ENCODE measurements at regions not wholly inside any gene's neighbourhood (a gene's known extent, or its start where the extent isn't known, plus 50 kb on each side); places are given as distances from the start of the nearest gene placed in this dataset.

DNA sequence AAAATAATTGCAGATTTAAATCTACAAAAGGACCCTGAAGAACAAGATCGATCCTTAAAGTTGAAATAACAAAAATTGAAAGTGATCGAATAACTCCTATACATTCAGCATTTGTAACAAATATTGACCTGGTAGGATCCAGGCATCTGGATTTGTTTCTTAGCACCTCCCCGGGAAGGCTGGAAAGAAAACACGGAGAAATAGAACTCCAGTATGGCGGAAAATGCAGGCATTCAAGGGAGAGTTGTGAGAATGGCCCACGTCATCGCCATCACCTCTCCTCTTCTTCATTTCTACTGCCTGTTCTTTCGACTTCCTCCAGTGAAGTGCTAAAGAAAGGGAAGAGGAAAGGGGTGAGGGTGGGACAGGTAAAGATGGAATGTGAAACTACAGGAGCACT, 242.3 kb upstream of the TFAP2D start:
- H3K27me3 ChIP-seq (ENCODE audit: control insufficient read depth, insufficient read depth, low read length): no peaks in the 10 kb centered on the region

DNA sequence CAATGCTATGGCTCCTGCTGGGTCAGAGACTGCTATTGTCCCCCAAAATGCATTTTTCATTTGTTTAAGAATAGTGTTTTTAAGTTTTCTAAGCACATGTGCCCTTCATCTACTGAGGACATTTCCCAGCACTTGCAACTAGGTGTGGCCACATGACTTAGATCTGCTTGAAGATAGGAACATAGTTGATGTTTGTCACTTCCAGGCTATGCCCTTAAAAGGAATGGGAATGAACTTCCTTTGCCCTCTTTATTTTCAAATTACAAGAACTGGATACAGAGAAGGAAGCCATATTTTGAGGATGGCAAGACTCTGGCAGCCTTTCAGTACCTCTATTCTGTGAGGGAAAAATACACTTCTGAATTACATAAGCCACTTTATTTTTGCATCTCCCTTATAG, 203.0 kb upstream of the TFAP2D start:
- Histone ChIP-seq H3K9me3 (replicated peaks; ENCODE audit: low read length) (no peaks in the 10 kb centered on the region), H3K4me1 (ENCODE audit: control insufficient read depth, insufficient read depth, low read length) (no peaks in the 10 kb centered on the region), H3K4me3 (ENCODE audit: low read length) (no peak overlapping the region), H3K27me3 (ENCODE audit: control insufficient read depth, insufficient read depth, low read length) (no peaks in the 10 kb centered on the region), H3K36me3 (ENCODE audit: insufficient read depth, low read length) (no peaks in the 10 kb centered on the region), H3K9ac (ENCODE audit: low read depth, low read length) (no peak overlapping the region), H3K4me2 (ENCODE audit: low read length) (no peak overlapping the region)

More for the DNA sequence above, 242.3 kb upstream of the TFAP2D start:
- no peak overlapping the region for H3K4me2 ChIP-seq (ENCODE audit: low read length)
- H3K36me3 ChIP-seq (ENCODE audit: insufficient read depth, low read length): no peaks in the 10 kb centered on the region
- peaks cover 5% of the 10 kb centered on the region for H3K9me3 ChIP-seq (replicated peaks; ENCODE audit: low read length)
- H3K4me3 ChIP-seq (ENCODE audit: low read length): no peak overlapping the region
- H3K9ac ChIP-seq (ENCODE audit: low read depth, low read length): no peak overlapping the region
- H3K4me1 ChIP-seq (ENCODE audit: control insufficient read depth, insufficient read depth, low read length): no peaks in the 10 kb centered on the region

DNA sequence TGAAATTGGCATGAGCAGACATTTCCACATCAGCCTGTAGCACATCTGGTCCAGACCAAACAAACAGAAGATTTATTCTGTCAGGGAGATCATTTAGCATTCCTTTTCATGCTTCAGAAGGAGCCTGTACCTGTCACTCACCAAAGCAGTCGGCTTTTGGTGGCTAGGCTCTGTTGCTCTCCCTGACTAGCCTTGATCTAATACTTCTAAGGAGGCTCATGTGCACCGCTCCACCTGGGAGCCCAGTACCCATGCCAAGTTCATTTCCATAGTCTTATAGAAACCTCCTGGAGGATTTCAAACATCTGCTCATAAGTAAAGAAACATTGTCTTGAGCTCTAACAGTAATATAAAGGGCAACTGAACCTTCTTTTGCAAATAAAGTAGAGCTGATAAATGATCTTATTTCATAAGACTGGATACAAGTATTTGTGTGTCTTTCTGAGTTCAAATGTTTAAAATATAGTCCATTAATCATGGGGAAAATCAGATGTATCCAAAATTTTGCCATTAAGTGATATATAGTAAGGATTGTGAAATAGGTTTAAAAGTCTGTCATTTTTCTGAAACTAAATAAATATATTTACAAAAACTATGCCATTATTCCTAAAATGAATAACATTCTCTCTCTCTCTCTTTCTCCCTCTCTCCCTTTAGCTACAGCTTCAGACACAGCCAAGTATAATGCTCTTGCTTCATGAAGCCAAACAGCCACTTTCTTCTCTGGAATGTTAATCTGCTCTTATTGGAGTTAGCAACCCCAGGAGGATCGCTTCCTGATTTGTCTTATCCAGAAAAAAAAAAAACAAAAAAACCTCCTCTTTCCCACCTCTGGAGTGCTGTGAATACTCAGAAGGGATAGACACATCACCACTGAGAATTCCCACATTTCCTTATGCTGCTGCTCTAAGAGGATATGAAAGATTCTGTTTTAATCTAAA, 192.7 kb upstream of the TFAP2D start:
- no peaks in the 10 kb centered on the region for H3K9me3 ChIP-seq (replicated peaks; ENCODE audit: low read length)
- H3K4me1 ChIP-seq (ENCODE audit: control insufficient read depth, insufficient read depth, low read length): no peaks in the 10 kb centered on the region
- no peak overlapping the region for H3K4me2 ChIP-seq (ENCODE audit: low read length)
- H3K4me3 ChIP-seq (ENCODE audit: low read length): no peak overlapping the region
- H3K36me3 ChIP-seq (ENCODE audit: insufficient read depth, low read length): no peaks in the 10 kb centered on the region
- no peaks in the 10 kb centered on the region for H3K27me3 ChIP-seq (ENCODE audit: control insufficient read depth, insufficient read depth, low read length)
- H3K9ac ChIP-seq (ENCODE audit: low read depth, low read length): no peak overlapping the region

DNA sequence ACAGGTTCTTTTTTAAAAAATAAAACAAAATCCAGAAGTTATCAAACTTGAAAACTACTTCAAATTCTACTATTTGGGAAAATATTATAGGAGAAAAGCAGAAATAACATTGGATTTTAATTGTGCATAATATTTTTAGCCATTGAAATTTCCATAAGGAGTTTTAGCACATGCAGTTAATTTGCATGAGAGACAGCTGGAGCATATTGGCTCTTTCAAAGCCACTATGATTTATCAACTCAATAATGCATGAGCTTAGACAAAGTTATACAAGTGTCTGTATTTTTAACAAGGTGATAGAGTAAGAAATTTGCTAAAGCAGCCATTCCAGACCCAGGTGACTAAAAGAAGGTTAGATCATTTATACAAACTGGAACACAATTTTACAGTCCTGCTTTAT, 189.0 kb upstream of the TFAP2D start:
- Histone ChIP-seq H3K4me1 (ENCODE audit: control insufficient read depth, insufficient read depth, low read length) (no peaks in the 10 kb centered on the region), H3K27me3 (ENCODE audit: control insufficient read depth, insufficient read depth, low read length) (no peaks in the 10 kb centered on the region), H3K36me3 (ENCODE audit: insufficient read depth, low read length) (no peaks in the 10 kb centered on the region), H3K9ac (ENCODE audit: low read depth, low read length) (no peak overlapping the region), H3K9me3 (replicated peaks; ENCODE audit: low read length) (no peaks in the 10 kb centered on the region), H3K4me2 (ENCODE audit: low read length) (no peak overlapping the region), H3K4me3 (ENCODE audit: low read length) (no peak overlapping the region)

DNA sequence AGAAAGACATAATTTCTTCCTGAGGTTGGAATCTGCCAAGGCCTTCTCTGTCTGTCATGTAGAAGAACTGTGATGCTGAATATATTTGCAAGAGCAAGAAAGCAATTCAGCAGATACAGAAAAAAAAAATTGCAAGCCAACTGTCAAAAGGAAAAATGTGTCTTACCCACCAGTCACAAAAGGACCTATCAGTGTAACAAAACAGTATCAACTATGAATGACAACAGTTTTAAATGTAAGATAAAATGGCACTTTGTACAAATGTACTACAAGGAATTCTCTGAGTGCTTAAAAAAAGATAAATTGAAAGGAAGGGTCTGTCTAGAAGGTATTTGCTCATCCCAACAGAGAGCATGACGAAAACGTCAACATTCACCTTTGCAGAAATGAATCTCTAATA, 185.3 kb upstream of the TFAP2D start:
- no peak overlapping the region for H3K4me2 ChIP-seq (ENCODE audit: low read length)
- H3K4me1 ChIP-seq (ENCODE audit: control insufficient read depth, insufficient read depth, low read length): no peaks in the 10 kb centered on the region
- no peaks in the 10 kb centered on the region for H3K27me3 ChIP-seq (ENCODE audit: control insufficient read depth, insufficient read depth, low read length)
- H3K9ac ChIP-seq (ENCODE audit: low read depth, low read length): no peak overlapping the region
- H3K4me3 ChIP-seq (ENCODE audit: low read length): no peak overlapping the region
- no peaks in the 10 kb centered on the region for H3K36me3 ChIP-seq (ENCODE audit: insufficient read depth, low read length)
- no peaks in the 10 kb centered on the region for H3K9me3 ChIP-seq (replicated peaks; ENCODE audit: low read length)

DNA sequence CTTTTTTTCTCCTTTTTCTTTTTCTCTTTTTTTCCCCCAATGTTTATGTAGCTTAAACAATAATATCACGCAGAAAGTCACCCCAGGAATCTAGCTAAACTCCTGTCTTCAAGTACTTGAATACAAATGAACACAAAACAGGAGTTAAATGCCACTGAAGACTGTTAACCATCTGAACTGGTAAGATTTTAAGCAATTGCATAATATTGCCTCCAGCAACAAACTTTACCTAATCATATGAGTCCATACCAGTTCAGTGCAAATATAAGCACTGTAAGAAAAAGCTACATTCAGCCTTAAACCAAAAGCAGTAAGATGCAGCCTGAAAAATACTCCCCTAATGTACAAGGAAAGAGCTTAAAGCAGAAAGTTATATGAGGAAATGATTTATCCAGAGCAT, 173.9 kb upstream of the TFAP2D start:
- Histone ChIP-seq H3K36me3 (ENCODE audit: insufficient read depth, low read length) (no peaks in the 10 kb centered on the region), H3K9ac (ENCODE audit: low read depth, low read length) (no peak overlapping the region), H3K27me3 (ENCODE audit: control insufficient read depth, insufficient read depth, low read length) (no peaks in the 10 kb centered on the region), H3K4me1 (ENCODE audit: control insufficient read depth, insufficient read depth, low read length) (no peaks in the 10 kb centered on the region), H3K4me3 (ENCODE audit: low read length) (no peak overlapping the region), H3K4me2 (ENCODE audit: low read length) (no peak overlapping the region), H3K9me3 (replicated peaks; ENCODE audit: low read length) (no peaks in the 10 kb centered on the region)

DNA sequence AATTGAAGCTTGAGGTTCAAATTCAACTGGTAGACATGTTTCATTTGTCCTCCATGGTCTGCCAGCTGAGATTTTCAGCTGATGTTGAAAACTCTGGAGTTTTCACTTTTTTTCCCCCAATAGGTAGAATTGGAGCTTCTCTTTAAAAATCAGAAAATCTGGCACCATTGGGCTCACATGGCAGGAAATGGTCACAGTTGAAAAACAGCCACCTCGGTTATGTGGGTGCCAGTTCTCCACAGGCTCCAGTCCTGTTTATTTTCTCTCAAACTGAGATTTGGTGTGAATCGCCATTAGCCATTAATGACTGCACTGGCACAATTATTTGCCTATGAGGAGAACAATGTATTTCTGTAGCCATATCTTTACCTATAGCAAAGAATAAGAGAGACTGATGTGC, 171.4 kb upstream of the TFAP2D start:
- no peaks in the 10 kb centered on the region for H3K36me3 ChIP-seq (ENCODE audit: insufficient read depth, low read length)
- H3K4me2 ChIP-seq (ENCODE audit: low read length): no peak overlapping the region
- H3K4me3 ChIP-seq (ENCODE audit: low read length): no peak overlapping the region
- no peaks in the 10 kb centered on the region for H3K27me3 ChIP-seq (ENCODE audit: control insufficient read depth, insufficient read depth, low read length)
- no peaks in the 10 kb centered on the region for H3K9me3 ChIP-seq (replicated peaks; ENCODE audit: low read length)
- H3K4me1 ChIP-seq (ENCODE audit: control insufficient read depth, insufficient read depth, low read length): no peaks in the 10 kb centered on the region
- no peak overlapping the region for H3K9ac ChIP-seq (ENCODE audit: low read depth, low read length)

DNA sequence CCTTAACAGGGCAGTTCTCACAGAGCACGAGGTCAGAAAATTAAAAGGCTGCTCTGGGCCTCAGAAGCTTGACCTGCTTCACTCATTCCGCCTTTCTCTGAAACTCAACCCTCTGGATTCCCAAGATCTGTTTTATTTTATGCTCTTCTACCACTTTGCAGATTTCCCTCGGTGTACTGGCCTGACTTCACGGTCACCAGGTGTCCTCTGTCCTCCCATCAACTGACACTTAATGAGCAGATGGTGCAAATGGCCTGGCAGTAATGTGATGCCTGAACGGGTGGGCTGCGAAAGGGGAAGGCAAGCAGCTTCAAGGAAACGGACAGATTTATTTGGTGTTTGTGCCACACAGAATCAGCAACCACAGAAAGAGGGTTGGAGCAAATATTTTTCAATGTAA, 169.7 kb upstream of the TFAP2D start:
- Histone ChIP-seq H3K4me1 (ENCODE audit: control insufficient read depth, insufficient read depth, low read length) (no peaks in the 10 kb centered on the region), H3K9ac (ENCODE audit: low read depth, low read length) (no peak overlapping the region), H3K36me3 (ENCODE audit: insufficient read depth, low read length) (no peaks in the 10 kb centered on the region), H3K27me3 (ENCODE audit: control insufficient read depth, insufficient read depth, low read length) (no peaks in the 10 kb centered on the region), H3K4me3 (ENCODE audit: low read length) (no peak overlapping the region), H3K9me3 (replicated peaks; ENCODE audit: low read length) (no peaks in the 10 kb centered on the region), H3K4me2 (ENCODE audit: low read length) (no peak overlapping the region)

DNA sequence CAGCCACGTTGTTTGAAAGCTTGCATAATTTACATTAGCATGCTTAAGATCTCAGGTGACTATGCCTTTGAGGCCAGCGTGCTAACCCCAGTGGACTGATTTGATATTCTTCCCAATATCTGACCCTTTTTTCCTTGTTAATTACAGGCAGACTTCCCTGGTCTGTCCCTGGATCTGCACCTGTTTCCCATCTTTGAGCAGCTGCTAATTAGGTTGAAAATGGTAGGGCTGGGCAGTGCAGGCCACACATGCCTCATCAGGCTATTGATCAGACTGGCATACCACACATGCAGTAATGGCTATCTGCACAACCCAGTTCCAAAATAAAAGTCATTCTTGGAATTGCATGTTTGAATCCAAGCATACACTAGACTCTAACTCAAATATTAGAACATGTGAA, 164.3 kb upstream of the TFAP2D start:
- no peak overlapping the region for H3K9ac ChIP-seq (ENCODE audit: low read depth, low read length)
- H3K9me3 ChIP-seq (replicated peaks; ENCODE audit: low read length): no peaks in the 10 kb centered on the region
- H3K4me1 ChIP-seq (ENCODE audit: control insufficient read depth, insufficient read depth, low read length): no peaks in the 10 kb centered on the region
- H3K36me3 ChIP-seq (ENCODE audit: insufficient read depth, low read length): no peaks in the 10 kb centered on the region
- no peak overlapping the region for H3K4me3 ChIP-seq (ENCODE audit: low read length)
- H3K4me2 ChIP-seq (ENCODE audit: low read length): no peak overlapping the region
- no peaks in the 10 kb centered on the region for H3K27me3 ChIP-seq (ENCODE audit: control insufficient read depth, insufficient read depth, low read length)

DNA sequence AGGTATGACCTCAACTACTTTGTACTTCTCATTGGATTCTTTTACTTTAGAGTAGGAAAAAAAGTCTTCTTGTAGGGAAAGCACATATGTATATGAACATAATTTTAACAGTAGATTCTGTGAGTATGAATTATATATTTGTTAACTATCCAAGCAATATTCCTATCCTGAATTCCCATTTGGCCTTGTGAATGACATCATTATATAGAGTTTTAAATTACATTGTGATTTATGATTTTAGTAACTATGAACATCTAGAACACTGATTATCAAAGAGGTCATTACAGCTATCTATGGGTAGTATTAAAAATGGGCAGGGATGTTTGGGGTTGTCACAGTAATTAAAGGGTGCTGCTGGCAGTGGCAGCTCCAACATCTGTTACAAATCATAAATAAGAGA, 163.9 kb upstream of the TFAP2D start:
- Histone ChIP-seq H3K27me3 (ENCODE audit: control insufficient read depth, insufficient read depth, low read length) (no peaks in the 10 kb centered on the region), H3K36me3 (ENCODE audit: insufficient read depth, low read length) (no peaks in the 10 kb centered on the region), H3K4me2 (ENCODE audit: low read length) (no peak overlapping the region), H3K9ac (ENCODE audit: low read depth, low read length) (no peak overlapping the region), H3K4me1 (ENCODE audit: control insufficient read depth, insufficient read depth, low read length) (no peaks in the 10 kb centered on the region), H3K4me3 (ENCODE audit: low read length) (no peak overlapping the region), H3K9me3 (replicated peaks; ENCODE audit: low read length) (no peaks in the 10 kb centered on the region)

DNA sequence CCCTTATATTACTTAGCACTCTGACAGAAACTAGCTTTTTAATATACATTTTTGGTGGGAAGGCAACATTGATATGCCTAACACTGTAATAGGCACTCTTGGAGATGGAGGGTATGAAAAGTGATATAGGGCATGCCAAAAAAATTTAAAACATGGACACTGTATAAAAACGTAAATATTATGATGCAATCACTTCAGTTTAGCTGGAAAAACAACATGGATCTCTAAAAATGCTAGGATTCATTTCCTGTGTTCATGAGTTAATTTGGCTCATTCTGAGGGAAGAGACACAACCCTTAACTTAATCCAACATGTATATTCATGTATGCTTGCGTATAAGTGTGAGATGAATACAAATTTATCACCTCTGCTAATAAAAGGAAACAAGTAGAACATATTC, 157.3 kb upstream of the TFAP2D start:
- no peaks in the 10 kb centered on the region for H3K4me1 ChIP-seq (ENCODE audit: control insufficient read depth, insufficient read depth, low read length)
- no peak overlapping the region for H3K4me3 ChIP-seq (ENCODE audit: low read length)
- no peak overlapping the region for H3K9ac ChIP-seq (ENCODE audit: low read depth, low read length)
- no peaks in the 10 kb centered on the region for H3K9me3 ChIP-seq (replicated peaks; ENCODE audit: low read length)
- no peaks in the 10 kb centered on the region for H3K27me3 ChIP-seq (ENCODE audit: control insufficient read depth, insufficient read depth, low read length)
- no peaks in the 10 kb centered on the region for H3K36me3 ChIP-seq (ENCODE audit: insufficient read depth, low read length)
- H3K4me2 ChIP-seq (ENCODE audit: low read length): no peak overlapping the region

DNA sequence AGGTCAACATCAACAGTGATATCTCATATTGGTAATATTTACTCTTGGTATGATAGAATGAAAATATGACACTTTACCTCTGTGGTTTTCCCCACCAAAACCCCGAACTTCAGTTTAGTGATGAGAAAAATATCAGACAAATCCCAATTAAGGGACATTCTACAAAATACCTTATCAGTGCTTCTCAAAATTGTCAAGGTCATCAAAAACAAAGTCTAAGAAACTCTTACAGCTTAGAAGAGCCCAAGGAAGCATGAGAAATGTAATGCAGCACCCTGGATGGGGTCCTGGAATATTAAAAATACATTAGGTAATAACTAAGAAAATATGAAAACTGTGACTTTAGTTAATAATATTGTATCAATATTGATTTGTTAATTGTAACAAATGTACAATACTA, 148.3 kb upstream of the TFAP2D start:
- no peak overlapping the region for H3K4me3 ChIP-seq (ENCODE audit: low read length)
- H3K27me3 ChIP-seq (ENCODE audit: control insufficient read depth, insufficient read depth, low read length): no peaks in the 10 kb centered on the region
- no peaks in the 10 kb centered on the region for H3K4me1 ChIP-seq (ENCODE audit: control insufficient read depth, insufficient read depth, low read length)
- H3K4me2 ChIP-seq (ENCODE audit: low read length): no peak overlapping the region
- no peak overlapping the region for H3K9ac ChIP-seq (ENCODE audit: low read depth, low read length)
- H3K9me3 ChIP-seq (replicated peaks; ENCODE audit: low read length): no peaks in the 10 kb centered on the region
- no peaks in the 10 kb centered on the region for H3K36me3 ChIP-seq (ENCODE audit: insufficient read depth, low read length)
